NB4 (cell line): ENCODE measurements at regions not wholly inside any gene's neighbourhood (a gene's known extent, or its start where the extent isn't known, plus 50 kb on each side); places are given as distances from the start of the nearest gene placed in this dataset.

Source experiments
- DNase-seq: peaks from one replicate; pipeline ENCODE4 v3.0.0; 2010; ENCODE audit warnings: low read depth
- H3K4me3 ChIP-seq: one replicate; pipeline ENCODE4 v1.5.1; 2011; ENCODE audit warnings: mild to moderate bottlenecking, low read depth, low read length, moderate library complexity
- CTCF ChIP-seq: IDR thresholded peaks from one replicate; pipeline ENCODE4 v1.5.1; 2012; ENCODE audit warnings: low read depth, low read length
- MYC ChIP-seq: IDR thresholded peaks from 2 replicates; pipeline ENCODE4 v1.6.1; 2011; ENCODE audit warnings: low read depth, low read length
- POLR2A ChIP-seq: IDR thresholded peaks from 2 replicates; pipeline ENCODE4 v1.6.1; 2011; ENCODE audit warnings: mild to moderate bottlenecking; ENCODE audit not compliant: insufficient read length; ENCODE audit errors: extremely low read depth
- TF ChIP-seq, protein P1 (sequence below): IDR thresholded peaks from 2 replicates; pipeline ENCODE4 v1.6.1; 2011; ENCODE audit warnings: low read depth, low read length

GRCh38 chr6:25042036-25042521 is 106.3 kb upstream of the RIPOR2 start:
- H3K4me3 ChIP-seq = no peak overlapping the region
- TF ChIP-seq POLR2A = no peak
- no peak for DNase-seq

- TF ChIP-seq, protein P1, sequence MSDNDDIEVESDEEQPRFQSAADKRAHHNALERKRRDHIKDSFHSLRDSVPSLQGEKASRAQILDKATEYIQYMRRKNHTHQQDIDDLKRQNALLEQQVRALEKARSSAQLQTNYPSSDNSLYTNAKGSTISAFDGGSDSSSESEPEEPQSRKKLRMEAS = no peak
- no peak for TF ChIP-seq POLR2A
- TF ChIP-seq CTCF = no peak
- TF ChIP-seq MYC = no peak
- no peak overlapping the region for H3K4me3 ChIP-seq
- no peak for DNase-seq
Measured at GRCh38 chr6:25042536-25042935, 106.8 kb upstream of the RIPOR2 start.

- DNase-seq = no peak
- H3K4me3 ChIP-seq = no peak overlapping the region
- TF ChIP-seq POLR2A (no peak), CTCF (no peak), MYC (no peak)
- TF ChIP-seq, protein P1 = no peak
Measured at GRCh38 chr6:25042984-25043725, 107.4 kb upstream of the RIPOR2 start.

GRCh38 chr6:25043892-25044291 is 108.1 kb upstream of the RIPOR2 start:
- no peak for DNase-seq
- TF ChIP-seq MYC = no peak
- TF ChIP-seq, protein P1 = no peak
- no peak for TF ChIP-seq POLR2A
- no peak for TF ChIP-seq CTCF

DNA sequence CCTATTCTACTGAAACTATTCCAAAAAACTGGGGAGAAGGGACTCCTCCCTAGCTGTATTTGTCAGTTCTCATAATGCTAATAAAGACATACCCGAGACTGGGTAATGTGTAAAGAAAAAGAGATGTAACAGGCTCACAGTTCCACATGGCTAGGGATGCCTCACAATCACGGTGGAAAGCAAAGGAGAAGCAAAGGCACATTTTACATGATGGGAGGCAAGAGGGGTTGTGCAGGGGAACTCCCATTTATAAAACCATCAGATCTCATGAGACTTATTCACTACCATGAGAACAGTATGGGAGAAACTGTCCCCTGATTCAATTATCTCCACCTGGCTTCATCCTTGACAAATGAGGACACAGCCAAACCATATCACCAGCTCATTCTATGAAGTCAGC is 111.2 kb upstream of the RIPOR2 start:
- TF ChIP-seq, protein P1 = no peak
- no peak for TF ChIP-seq POLR2A
- no peak overlapping the region for H3K4me3 ChIP-seq
- DNase-seq = no peak

More at GRCh38 chr6:25043892-25044291, 108.1 kb upstream of the RIPOR2 start:
- H3K4me3 ChIP-seq = no peak overlapping the region

DNA sequence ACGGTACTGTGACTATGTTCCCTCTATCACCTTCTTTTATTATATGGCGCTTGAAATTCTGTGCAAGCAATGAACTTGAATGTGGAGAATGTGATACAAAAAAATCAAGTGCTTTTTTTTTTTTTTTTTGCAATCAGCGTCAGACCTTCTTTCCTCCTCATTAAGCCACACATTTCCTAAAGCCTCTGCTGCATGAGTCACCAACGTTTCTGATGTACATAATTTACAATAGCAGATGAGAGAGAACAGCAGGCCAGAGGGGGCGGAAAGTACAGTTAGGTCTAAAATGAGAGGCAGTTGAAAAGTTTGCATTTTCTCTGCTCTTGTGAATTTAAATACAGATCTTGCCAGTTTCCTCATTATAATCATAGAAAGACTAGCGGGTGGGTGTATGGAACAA is 114.6 kb upstream of the RIPOR2 start:
- TF ChIP-seq POLR2A (no peak), MYC (no peak), CTCF (no peak)
- TF ChIP-seq, protein P1 = no peak
- peak; percentile 90 for DNase-seq
- H3K4me3 ChIP-seq = no peak overlapping the region

DNA sequence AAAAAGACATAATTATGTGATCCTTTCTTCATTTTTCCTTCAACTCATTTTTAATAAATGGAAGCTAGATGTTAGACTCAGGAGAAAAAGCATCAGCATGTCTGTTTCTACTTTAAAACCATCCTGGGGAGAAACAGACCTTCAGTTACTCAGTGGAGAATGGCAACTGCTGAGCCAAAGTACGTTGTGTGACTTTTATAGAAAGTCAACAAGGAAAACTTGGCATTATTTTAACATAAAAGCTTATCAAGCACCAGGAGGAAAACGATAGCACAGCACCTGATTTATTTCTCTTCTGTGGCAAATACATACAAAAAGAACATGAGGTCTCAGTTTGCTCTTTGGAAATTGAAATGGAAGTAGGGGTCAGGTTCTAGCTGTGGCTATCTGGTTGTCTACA is 115.3 kb upstream of the RIPOR2 start:
- no peak overlapping the region for H3K4me3 ChIP-seq
- no peak for DNase-seq
- TF ChIP-seq MYC = no peak
- TF ChIP-seq POLR2A = no peak
- no peak for TF ChIP-seq CTCF
